GM06990 (cell line): ENCODE measurements at regions not wholly inside any gene's neighbourhood (a gene's known extent, or its start where the extent isn't known, plus 50 kb on each side); places are given as distances from the start of the nearest gene placed in this dataset.

Source experiments
- DNase-seq: peaks from one replicate; pipeline ENCODE4 v3.0.0-alpha.2; 2011; ENCODE audit not compliant: insufficient read length; ENCODE audit errors: extremely low read depth
- H3K27me3 ChIP-seq: replicated peaks from 2 replicates; pipeline ENCODE4 v1.6.0; 2011; ENCODE audit warnings: low read length; ENCODE audit not compliant: control insufficient read depth, insufficient read depth
- H3K36me3 ChIP-seq: 2 replicates; pipeline ENCODE4 v1.5.1; 2011; ENCODE audit warnings: low read length; ENCODE audit not compliant: control insufficient read depth, insufficient read depth
- H3K4me3 ChIP-seq: replicated peaks from 2 replicates; pipeline ENCODE4 v1.5.1; 2011; ENCODE audit warnings: low read depth, mild to moderate bottlenecking, control low read depth, low read length
- TF ChIP-seq, protein P1 (sequence below): IDR thresholded peaks from 2 replicates; pipeline ENCODE4 v1.5.1; 2011; ENCODE audit warnings: low read length, control low read depth, mild to moderate bottlenecking, inconsistent platforms; ENCODE audit not compliant: insufficient read depth, poor library complexity, severe bottlenecking

DNA sequence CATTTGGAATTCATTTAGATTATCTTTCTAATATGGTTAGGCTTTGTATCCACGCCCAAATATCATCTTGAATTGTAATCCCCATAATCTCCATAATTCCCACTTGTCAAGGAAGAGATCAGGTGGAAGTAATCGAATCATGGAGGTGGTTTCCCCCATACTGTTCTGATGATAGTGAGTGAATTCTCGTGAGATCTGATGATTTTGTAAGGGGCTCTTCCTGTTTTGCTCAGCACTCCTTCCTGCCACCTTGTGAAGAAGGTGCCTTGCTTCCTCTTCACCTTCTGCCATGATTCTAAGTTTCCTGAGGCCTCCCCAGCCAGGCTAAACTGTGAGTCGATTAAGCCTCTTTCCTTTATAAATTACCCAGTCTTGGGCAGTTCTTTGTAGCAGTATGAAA is 527.5 kb upstream of the ARRDC3 start:
- TF ChIP-seq, protein P1, sequence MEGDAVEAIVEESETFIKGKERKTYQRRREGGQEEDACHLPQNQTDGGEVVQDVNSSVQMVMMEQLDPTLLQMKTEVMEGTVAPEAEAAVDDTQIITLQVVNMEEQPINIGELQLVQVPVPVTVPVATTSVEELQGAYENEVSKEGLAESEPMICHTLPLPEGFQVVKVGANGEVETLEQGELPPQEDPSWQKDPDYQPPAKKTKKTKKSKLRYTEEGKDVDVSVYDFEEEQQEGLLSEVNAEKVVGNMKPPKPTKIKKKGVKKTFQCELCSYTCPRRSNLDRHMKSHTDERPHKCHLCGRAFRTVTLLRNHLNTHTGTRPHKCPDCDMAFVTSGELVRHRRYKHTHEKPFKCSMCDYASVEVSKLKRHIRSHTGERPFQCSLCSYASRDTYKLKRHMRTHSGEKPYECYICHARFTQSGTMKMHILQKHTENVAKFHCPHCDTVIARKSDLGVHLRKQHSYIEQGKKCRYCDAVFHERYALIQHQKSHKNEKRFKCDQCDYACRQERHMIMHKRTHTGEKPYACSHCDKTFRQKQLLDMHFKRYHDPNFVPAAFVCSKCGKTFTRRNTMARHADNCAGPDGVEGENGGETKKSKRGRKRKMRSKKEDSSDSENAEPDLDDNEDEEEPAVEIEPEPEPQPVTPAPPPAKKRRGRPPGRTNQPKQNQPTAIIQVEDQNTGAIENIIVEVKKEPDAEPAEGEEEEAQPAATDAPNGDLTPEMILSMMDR: no peak
- no peak for DNase-seq
- no peak overlapping the region for H3K4me3 ChIP-seq
- no peaks in the 10 kb centered on the region for H3K36me3 ChIP-seq
- H3K27me3 ChIP-seq: no peaks in the 10 kb centered on the region

DNA sequence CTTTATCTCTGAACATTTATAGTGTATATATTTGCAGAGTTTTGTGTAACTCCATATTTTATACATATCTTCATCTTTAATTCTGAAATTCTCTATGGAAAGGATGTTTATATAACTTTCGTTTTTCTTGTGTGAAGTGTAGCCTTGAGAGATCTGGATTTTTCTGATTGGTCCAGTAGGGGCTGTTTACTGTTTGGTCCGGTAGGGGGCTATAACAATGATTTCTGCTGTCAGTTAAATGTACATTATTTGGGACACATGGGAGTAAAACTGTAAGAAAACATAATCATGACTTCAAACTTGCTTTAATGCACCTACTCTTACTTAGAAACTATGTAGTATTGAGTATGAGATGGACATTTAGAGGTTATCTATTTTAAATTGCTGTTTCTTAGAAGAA is 527.1 kb upstream of the ARRDC3 start:
- TF ChIP-seq, protein P1: peak; percentile 15
- H3K27me3 ChIP-seq: no peaks in the 10 kb centered on the region
- H3K36me3 ChIP-seq: no peaks in the 10 kb centered on the region
- no peak for DNase-seq
- H3K4me3 ChIP-seq: no peak overlapping the region

DNA sequence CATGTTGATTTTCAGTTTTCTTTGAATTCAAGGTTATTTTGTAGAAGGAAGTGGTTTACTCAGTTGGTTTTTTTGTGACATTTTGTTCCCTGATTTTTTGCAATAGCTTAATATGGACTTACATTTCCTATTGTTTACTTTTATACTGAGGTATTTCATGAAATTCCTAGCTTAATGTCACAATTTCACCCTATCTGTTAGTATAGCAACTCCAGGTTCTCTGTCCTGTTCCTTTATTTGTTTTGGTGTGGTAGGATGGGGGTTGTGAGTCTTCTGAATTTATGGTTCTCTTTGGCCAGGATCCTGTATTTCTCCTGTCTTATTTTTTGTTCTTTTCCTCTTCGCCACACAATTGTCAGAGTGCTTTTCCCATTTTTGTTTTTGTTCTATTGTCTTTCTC is 523.4 kb upstream of the ARRDC3 start:
- Histone ChIP-seq H3K4me3 (no peak overlapping the region), H3K27me3 (no peaks in the 10 kb centered on the region), H3K36me3 (no peaks in the 10 kb centered on the region)
- TF ChIP-seq, protein P1: no peak
- DNase-seq: no peak

DNA sequence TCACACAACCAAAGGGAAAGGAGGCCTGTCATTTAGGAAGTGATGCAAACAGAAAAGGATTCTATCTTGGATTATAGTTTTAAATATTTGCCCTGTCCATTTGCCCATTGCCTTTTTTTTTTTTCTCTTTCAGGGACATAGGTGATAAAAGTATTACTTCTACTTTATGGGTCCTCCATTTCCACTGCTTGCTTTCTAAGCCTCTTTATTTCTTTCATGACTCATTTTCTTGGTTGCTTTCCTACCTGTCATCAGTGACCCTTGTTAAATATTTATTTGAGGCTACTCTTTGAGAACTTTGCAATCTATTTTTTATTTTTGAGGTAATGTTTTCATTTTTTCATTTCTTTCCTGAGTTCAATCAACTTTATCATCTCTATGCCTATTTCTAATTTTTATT is 522.9 kb upstream of the ARRDC3 start:
- DNase-seq: no peak
- TF ChIP-seq, protein P1: no peak
- no peaks in the 10 kb centered on the region for H3K36me3 ChIP-seq

DNA sequence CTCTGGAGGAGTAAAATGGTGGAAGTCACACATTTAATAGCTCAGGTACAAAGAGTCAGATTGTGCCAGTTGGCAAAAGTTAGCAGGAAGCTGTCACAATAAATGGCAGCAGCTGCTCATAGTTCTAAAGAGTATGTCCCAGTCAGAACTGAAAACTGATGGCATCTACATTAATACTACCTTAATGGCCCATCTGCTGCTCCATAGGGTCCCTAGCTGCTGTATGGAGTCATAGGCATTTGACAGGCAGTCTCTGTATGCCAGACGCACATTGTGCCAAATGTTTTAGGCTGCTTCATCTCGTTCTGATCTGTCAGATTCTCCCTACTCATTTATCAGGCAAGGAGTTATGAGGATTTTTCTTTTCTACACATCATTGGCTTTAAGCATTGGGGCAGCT is 515.8 kb upstream of the ARRDC3 start:
- Histone ChIP-seq H3K4me3 (no peak overlapping the region), H3K36me3 (no peaks in the 10 kb centered on the region), H3K27me3 (no peaks in the 10 kb centered on the region)
- TF ChIP-seq, protein P1: no peak
- no peak for DNase-seq

More for the DNA sequence above, 522.9 kb upstream of the ARRDC3 start:
- no peaks in the 10 kb centered on the region for H3K27me3 ChIP-seq
- no peak overlapping the region for H3K4me3 ChIP-seq

DNA sequence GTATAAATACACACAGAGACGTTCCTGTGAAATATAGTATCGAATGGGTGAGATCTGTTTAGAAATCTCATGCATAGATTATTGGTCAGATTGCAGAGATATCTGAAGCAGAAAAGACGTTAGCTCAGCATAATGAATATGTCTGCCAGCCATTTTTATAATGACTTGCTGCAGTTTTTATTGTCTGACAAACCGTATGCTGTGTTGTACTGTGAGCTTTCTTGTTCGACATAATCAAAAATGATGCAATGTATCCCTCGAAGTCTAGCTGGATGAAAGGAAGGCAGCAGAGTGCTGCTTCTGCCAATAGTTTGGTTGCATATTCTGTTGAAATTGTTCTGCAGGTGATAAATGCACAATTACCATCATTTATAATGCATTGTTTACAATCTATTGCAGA is 514.9 kb upstream of the ARRDC3 start:
- Histone ChIP-seq H3K36me3 (no peaks in the 10 kb centered on the region), H3K27me3 (no peaks in the 10 kb centered on the region), H3K4me3 (no peak overlapping the region)
- TF ChIP-seq, protein P1: no peak
- DNase-seq: no peak
